Mammary epithelial cell (primary cell): ENCODE measurements at regions not wholly inside any gene's neighbourhood (a gene's known extent, or its start where the extent isn't known, plus 50 kb on each side); places are given as distances from the start of the nearest gene placed in this dataset.

Experiments
- EZH2 ChIP-seq: IDR thresholded peaks from 2 replicates; pipeline ENCODE4 v1.6.1; 2012; ENCODE audit warnings: low read length, inconsistent platforms, borderline replicate concordance
- TF ChIP-seq, protein P1 (sequence below), 2 donors: IDR thresholded peaks in 1 of 2; conservative IDR thresholded peaks in 1 of 2; 2 replicates each; pipeline ENCODE4 v1.5.1; 2011 to 2012; ENCODE audit warnings: inconsistent platforms in 2 of 2, low read length in 2 of 2, mild to moderate bottlenecking in 2 of 2, control low read depth in 1 of 2, low read depth in 1 of 2; ENCODE audit not compliant: insufficient read depth in 1 of 2; ENCODE audit errors: extremely low read depth in 1 of 2

- TF ChIP-seq, protein P1, sequence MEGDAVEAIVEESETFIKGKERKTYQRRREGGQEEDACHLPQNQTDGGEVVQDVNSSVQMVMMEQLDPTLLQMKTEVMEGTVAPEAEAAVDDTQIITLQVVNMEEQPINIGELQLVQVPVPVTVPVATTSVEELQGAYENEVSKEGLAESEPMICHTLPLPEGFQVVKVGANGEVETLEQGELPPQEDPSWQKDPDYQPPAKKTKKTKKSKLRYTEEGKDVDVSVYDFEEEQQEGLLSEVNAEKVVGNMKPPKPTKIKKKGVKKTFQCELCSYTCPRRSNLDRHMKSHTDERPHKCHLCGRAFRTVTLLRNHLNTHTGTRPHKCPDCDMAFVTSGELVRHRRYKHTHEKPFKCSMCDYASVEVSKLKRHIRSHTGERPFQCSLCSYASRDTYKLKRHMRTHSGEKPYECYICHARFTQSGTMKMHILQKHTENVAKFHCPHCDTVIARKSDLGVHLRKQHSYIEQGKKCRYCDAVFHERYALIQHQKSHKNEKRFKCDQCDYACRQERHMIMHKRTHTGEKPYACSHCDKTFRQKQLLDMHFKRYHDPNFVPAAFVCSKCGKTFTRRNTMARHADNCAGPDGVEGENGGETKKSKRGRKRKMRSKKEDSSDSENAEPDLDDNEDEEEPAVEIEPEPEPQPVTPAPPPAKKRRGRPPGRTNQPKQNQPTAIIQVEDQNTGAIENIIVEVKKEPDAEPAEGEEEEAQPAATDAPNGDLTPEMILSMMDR (conservative IDR thresholded peaks at IDR 0.05 in 1 of 2, IDR thresholded peaks at IDR 0.05 in 1 of 2; ENCODE audit: extremely low read depth in 1 of 2, insufficient read depth in 1 of 2, low read depth in 1 of 2, low read length in 2 of 2), result no peak
- no peak for TF ChIP-seq EZH2
These were observed 130.7 kb upstream of the SMIM23 start for GRCh38 chr5:171654881-171655280.
